ENCODE measurements at regions not wholly inside any gene's neighbourhood (a gene's known extent, or its start where the extent isn't known, plus 50 kb on each side); places are given as distances from the start of the nearest gene placed in this dataset.

GRCh38 chr3:78312851-78313250 is 1273.0 kb downstream of the ROBO2 start:
- H3K27ac ChIP-seq: no peak overlapping the region
- ATAC-seq (no peak), DNase-seq (no peak)
- H3K36me3 ChIP-seq: no peaks in the 10 kb centered on the region
- no peaks in the 10 kb centered on the region for H3K4me1 ChIP-seq
- intact Hi-C loops (cut with DNase I): no loop called here
- H3K9me3 ChIP-seq: no peaks in the 10 kb centered on the region
- WGBS, 2 donors: 88 to 91% methylated on average over 2 of the region's 2 CpGs
- no peak for TF ChIP-seq CTCF (IDR thresholded peaks at IDR 0.05)
- H3K4me3 ChIP-seq: no peak overlapping the region
- H3K27me3 ChIP-seq: no peaks in the 10 kb centered on the region

GRCh38 chr3:78313332-78313731 is 1273.4 kb downstream of the ROBO2 start:
- Histone ChIP-seq H3K36me3 (no peaks in the 10 kb centered on the region), H3K4me1 (no peaks in the 10 kb centered on the region), H3K4me3 (no peak overlapping the region), H3K9me3 (no peaks in the 10 kb centered on the region), H3K27ac (no peak overlapping the region), H3K27me3 (no peaks in the 10 kb centered on the region)
- DNase-seq: no peak
- no peak for ATAC-seq
- intact Hi-C loops (cut with DNase I): no loop called here
- TF ChIP-seq CTCF (IDR thresholded peaks at IDR 0.05): no peak
- 40 to 90% methylated on average over 1 of the region's 1 CpG for WGBS, 2 donors

- Histone ChIP-seq H3K9me3 (no peaks in the 10 kb centered on the region), H3K27ac (no peak overlapping the region), H3K4me3 (no peak overlapping the region), H3K27me3 (no peaks in the 10 kb centered on the region), H3K36me3 (no peaks in the 10 kb centered on the region), H3K4me1 (no peaks in the 10 kb centered on the region)
- intact Hi-C loops (cut with DNase I): no loop called here
- no peak for DNase-seq
- WGBS, 2 donors: 66 to 80% methylated on average over 2 of the region's 2 CpGs
- TF ChIP-seq CTCF (IDR thresholded peaks at IDR 0.05): no peak
- no peak for ATAC-seq
These were observed 1274.4 kb downstream of the ROBO2 start for GRCh38 chr3:78314327-78314726.

- TF ChIP-seq CTCF (IDR thresholded peaks at IDR 0.05): no peak
- H3K4me3 ChIP-seq: no peak overlapping the region
These were observed 1277.9 kb downstream of the ROBO2 start for GRCh38 chr3:78317774-78318173.

GRCh38 chr3:78322780-78323179 is 1282.9 kb downstream of the ROBO2 start:
- TF ChIP-seq CTCF (IDR thresholded peaks at IDR 0.05): no peak
- intact Hi-C loops (cut with DNase I): no loop called here
- DNase-seq: no peak
- Histone ChIP-seq H3K36me3 (no peaks in the 10 kb centered on the region), H3K27me3 (no peaks in the 10 kb centered on the region), H3K9me3 (peaks cover 0 to 10% (median 0%) of the 10 kb centered on the region in 11 donors), H3K4me3 (no peak overlapping the region), H3K27ac (no peak overlapping the region), H3K4me1 (no peaks in the 10 kb centered on the region)
- 82 to 92% methylated on average over 2 of the region's 2 CpGs for WGBS, 2 donors
- no peak for ATAC-seq

More at GRCh38 chr3:78317774-78318173, 1277.9 kb downstream of the ROBO2 start:
- Histone ChIP-seq H3K9me3 (peaks cover 0 to 10% (median 0%) of the 10 kb centered on the region in 11 donors), H3K4me1 (no peaks in the 10 kb centered on the region), H3K27ac (no peak overlapping the region), H3K36me3 (no peaks in the 10 kb centered on the region), H3K27me3 (no peaks in the 10 kb centered on the region)
- ATAC-seq (no peak), DNase-seq (no peak)
- intact Hi-C loops (cut with DNase I): no loop called here
- 71 to 76% methylated on average over 1 of the region's 1 CpG for WGBS, 2 donors

Measured in heart right ventricle (tissue), 16 donors.